ENCODE measurements at regions not wholly inside any gene's neighbourhood (a gene's known extent, or its start where the extent isn't known, plus 50 kb on each side); places are given as distances from the start of the nearest gene placed in this dataset.
A peak's percentile ranks its signal among the peaks of the same experiment; 100 is the strongest.
"Not testable (repeated sequence)": the region's sequence is repeated elsewhere in the genome, so short reads cannot be mapped to it uniquely, and the experiment has no call there.

DNA sequence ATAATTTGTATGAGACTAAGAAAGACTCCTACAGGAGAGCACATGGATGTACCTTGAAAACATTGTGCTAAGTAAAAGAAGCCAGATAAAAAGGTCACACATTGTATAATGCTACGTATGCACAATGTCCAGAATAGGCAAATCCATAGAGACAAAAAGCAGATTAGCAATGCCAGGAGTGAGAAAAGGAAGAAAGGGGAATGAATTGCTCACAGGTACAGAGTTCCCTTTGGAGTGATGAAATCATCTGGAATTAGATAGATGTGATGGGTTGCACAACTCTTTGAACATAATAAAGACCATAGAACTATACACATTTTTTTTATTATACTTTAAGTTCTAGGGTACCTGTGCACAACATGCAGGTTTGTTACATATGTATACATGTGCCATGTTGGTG is 1218.9 kb upstream of the TMEM132C start:
- no peak for DNase-seq

DNA sequence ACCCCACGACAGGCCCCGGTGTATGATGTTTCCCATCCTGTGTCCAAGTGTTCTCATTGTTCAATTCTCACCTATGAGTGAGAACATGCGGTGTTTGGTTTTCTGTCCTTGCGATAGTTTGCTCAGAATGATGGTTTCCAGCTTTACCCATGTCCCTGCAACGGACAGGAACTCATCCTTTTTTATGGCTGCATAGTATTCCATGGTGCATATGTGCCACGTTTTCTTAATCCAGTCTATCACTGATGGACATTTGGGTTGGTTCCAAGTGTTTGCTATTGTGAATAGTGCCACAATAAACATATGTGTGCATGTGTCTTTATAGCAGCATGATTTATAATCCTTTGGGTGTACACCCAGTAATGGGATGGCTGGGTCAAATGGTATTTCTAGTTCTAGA is 1218.4 kb upstream of the TMEM132C start:
- not testable (repeated sequence) for DNase-seq

DNA sequence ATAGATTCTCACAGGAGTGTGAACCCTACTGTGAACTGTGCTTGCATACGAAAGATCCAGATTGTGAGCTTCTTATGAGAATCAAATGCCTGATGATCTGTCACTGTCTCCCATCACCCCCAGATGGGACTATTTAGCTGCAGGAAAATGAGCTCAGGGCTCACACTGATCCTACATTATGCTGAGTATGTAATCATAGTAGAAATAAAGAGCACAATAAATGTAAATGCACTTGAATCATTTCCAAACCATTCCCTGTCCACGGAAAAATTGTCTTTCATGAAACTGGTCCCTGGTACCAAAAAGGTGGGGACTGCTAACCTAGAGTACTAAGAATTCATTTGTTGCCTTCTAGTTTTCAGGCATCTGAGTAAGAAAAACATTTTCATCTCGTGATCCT is 1215.8 kb upstream of the TMEM132C start:
- DNase-seq: no peak

DNA sequence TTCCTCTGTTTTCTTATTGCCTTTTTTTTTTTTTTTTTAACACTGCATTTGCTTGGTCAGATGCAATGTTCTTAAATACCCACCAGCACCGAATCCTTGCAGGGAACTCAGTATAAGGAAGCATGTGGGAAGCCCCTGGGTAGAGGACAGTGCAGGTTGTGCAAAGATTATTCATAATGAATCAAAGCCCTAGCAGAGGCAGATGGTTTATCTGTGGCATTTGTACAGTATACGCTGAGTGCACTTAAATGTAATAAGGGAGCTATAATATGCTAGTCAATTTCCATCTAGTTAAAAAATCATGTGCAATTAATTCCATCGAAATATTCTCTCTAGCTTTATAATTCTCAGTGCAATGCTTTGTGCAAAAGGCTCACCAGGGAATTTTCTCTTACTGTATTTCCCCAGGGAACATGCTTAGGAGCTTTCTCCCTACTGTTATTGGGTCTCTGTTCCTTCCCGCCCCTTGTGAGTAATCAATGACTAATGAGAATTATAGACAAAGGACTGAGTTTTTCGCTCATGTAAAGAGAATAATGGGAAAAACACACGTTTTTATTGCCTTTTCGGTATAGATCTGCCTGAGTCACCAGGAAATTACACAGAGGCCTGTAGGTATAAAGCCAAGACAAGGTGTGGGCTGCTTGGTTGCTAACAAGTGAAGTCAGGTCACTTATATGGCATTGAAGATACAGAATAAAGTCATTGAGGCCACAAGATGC is 1214.3 kb upstream of the TMEM132C start:
- no peak for DNase-seq

DNA sequence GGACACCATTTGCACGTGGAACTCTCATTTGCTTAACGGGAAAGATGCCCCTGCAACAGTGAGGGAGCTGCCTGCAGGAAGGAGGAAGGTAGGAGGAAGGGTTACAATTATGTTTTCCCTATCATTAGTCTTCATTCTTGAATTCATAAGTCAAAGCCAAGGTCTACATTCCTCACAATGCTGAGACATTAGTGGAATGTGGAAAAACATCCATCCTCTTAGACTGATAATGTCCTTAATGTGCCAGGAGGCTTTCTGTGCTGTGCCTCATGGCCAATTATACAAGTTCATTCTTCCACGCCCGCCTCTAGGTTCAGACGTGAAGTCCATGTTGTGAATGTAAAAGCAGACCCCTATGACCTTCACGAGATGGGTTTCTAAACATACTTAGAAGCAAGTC is 1212.4 kb upstream of the TMEM132C start:
- no peak for DNase-seq

DNA sequence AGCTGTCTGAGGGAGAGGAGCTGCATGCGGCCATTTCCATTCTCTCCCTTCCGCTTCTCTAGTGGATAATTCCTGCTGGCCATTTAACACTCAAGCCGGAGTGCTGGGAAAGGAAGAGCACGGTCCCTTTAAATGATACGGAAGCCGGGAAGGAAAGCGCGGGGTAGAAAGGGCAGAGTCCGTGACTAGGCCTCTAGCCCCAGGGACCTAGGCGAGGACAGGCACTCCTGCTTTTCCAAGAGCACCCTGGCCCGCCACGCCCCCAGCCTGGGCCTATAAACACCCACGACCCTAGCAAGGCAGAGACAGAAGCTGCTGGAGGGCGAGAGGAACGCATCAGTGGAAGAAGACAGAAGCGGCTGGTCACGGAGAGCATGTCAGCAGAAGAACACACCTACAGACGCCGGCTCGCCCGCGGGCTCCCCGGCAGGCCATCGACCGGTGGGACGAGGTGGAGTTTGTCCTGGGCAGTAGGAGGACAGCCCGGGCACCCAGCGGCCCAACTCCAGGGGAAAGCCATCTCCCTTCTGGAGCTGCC is 1206.6 kb upstream of the TMEM132C start:
- no peak for DNase-seq

DNA sequence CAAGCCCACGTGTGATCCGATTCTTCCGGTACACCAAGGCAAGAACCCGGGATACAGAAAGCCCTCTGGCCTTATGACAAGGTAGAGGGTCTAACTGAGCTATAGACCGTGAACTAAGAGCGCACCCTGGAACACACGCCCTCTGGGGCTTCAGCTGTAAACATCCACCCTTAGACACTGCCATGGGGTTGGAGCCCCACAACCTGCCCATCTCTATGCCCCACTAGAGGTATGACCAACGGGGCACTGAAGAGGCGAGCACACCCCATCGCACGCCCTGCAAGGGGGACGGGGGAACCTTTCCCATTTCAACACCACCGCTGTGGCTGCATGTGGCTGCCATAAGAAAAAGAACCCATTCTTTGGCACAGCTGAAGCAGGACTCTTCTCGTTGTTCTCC is 1206.0 kb upstream of the TMEM132C start:
- no peak for DNase-seq

DNA sequence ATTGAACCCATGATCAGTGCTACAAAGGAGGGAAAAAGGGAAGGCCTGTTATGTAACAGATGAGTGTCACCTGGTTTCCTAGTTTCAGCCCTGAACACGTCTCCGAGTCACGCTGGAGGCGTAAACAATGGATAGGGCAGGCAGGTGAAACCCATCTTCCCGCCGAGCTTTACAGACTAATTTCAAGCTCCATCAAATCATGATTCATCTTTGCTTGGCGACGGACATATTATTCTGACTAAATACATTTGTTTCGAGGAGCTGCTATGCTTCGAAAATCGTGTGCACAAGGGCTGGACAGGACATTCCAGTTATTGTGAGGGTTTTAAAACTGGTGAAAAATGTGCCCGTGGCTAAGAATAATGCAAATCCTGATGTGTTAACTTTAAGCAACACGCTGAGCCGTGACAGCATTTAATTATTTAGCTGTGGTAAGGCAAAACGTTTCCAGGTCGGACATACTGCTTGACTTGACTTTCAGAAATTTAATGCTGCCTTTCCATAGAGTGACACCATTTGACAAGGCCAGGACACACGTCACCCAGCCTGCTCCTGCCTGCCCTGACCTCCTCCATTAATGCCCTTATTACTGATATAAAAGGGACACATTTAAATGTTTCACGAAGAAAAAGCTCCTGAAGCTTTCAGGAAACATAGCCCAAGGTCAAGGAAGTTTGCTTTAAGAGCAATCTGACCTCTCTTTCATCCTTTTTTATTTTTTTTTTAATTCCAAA is 1203.5 kb upstream of the TMEM132C start:
- DNase-seq: no peak

DNA sequence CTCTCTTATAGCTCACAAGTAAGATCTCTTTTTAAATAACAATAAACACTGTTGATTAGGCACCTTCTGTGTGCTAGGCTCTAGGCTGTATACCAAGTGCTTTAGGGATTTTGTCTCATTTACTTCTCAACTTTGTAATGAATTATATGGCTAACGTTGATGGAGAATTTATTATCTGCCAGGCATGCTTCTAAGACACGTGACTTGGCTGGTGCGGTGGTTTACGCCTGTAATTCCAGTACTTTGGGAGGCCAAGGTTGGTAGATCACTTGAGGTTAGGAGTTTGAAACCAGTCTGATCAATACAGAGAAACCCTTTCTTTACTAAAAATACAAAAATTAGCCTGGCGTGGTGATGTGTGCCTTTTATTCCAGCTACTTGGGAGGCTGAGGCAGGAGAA is 1202.8 kb upstream of the TMEM132C start:
- no peak for DNase-seq

DNA sequence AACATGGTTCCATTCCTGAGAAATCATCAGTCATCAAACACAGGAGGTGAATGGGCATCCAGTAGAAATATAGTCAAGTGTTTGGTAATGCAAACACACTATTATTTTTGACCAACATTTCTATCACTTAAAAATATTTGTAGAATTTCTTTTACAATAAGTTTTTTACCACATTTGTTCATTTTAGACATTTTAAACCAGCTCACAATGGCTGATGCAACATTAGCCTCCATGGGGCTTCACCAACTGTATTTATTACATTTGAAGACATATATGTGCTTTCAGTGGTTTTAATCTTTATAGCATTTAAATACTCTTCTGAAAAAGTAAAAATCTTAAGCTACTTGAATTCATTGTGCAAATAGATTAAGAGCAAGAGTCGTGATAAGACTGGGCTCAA is 1201.4 kb upstream of the TMEM132C start:
- no peak for DNase-seq

DNA sequence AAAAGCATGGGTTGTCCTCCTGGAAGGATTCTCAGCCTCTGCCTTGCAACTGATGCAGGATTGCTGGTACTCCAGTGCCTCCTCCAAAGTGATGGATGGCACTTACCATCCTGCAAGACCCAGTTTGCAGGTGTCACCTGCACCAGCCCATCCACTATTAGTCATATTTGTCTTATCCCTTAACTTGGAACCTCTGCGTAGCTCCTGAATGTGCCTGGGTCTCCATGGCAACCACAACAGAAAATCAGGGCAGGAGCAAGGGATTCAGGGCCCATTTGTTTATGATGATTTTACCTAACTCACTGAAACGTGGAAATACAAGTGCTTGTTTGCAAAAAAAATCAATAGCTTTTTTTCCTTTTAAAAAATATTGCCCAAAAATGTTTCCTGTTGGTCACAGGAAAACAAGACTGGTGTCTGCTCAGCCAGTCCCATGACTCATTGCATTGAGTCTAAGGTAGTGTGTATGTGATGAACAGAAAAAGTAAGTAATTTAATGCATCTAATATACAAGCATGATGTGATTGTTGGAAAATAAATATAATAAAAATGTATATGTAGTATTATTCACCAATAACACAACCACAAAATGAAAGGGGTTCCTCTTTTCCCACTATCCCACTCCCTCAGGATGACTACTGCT is 1196.3 kb upstream of the TMEM132C start:
- peak in 11 of 56 donors; percentile 1 to 30 (median 6) for DNase-seq

DNA sequence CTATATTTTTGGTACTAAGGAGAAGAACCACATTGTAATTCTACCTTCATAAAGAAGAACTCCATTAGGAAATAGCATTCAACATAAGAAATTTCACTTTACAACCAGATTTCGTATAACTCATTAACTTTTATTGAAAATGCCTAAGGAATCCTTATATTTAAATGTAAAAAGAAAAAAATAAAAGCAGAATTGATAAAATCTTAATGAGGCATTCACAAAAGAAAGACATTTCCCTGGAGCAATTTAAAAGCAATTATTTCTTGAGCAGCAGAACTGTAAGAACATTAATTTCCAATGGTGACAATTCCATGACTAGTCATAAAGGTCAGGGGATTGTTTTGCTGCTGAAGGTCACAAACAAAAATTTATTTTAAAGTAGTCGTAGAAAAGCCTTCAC is 1192.8 kb upstream of the TMEM132C start:
- DNase-seq: no peak

DNA sequence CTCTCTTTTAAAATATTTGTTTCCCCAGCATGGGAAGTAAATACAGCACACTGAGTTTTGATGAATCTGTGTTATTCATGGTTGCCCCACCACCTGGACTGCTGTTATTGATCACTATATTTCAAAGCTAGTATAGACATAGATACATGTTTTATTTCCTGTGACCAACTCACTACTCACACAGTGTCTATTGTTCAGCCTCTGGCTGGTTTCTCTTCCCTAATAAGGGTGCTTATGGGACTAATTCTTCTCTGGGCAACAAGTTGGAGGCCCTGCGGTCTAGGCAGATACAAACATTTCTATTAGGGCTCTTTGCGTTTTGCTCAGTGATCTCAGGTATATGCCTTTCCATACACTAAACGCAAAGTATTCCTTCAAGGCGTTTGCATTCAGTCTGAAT is 1191.0 kb upstream of the TMEM132C start:
- no peak for DNase-seq

DNA sequence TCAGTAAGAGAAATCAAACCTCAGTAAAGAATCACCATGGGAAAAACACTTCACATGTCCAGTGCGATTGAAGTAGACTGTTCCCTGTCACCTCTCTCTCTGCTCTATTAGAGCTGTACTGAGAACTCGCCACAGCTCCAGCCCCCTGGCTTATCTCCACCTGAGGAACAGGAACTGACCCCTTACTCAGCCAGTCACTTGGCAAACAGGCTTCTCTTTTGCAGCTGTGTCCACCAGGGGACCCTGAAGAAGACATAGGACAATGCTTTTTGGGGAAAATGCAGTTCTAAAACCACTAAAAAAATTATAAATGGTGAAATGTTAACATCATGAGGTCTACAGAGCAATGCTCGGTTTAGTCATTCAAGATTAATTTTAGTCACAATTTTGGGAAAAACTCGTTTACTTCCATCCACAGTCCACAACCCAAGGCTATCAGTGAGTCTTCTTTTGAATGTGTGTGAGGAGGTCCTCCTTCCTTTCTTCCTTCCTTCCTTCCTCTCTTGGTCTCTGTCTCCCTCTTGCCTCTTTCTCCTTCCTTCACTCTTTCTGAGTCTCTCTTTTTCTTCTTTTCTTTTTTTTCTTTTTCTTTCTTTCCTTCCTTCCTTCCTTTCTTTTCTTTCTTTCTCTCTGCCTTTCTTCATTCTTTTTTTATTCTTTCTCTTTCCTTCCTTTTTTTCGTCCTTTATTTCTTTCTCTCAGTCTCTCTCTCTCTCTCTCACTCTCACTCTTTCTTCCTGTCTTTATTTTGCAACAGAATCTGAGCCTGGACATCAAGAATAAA is 1189.5 kb upstream of the TMEM132C start:
- DNase-seq: no peak

DNA sequence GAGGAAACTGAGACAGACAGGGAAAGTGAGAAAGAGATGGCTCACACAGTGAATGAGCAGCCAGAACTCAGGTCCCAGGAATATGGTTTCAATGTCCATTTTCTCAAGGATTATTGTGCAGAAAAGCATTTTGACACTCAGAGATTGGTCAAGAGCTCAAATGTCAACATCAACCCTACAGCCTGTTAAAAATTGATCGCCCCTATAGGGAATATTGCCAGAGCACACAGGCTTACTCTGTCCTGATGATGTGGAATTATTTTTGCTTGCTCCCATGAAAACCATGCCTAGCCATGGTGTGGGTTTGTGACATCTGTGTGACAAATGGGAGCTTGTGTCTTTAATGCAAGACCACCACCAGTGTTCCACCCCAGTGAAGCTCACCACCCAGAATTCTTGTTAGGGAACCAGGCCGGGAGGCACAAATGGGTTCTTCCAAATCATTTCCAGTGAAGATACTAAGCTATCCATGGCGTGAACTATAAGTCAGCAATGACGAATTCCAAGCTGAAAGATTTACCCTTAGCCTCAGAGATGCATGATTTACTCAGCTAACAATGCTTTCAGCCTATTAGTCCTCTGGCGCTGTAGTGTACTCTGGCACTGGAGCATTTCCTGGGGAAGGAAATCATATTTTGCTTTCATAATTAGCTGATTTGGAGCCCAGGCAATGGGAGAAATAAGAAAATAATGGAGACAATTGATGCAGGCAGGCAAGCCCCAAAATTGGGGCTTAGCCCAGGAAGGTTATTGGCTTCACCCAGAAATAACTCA is 1188.2 kb upstream of the TMEM132C start:
- no peak for DNase-seq

DNA sequence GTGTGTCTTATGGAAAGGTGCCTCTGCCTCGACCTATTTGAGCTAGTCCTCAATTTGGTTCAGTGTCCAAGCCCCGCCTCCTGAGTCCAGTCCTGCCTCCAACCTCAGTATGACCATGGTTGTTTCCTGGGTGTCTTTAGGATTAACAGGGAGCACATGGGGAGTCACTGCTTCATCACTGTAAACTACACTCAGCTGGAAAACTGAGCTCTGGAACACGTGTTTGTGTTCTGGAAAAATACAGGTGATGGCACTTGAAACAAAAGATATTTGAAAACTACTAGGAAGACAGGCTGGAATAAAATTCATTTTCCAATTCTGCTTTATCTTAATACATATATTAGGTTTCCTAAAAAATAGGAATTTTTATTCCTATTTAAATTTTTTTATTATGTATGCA is 1187.3 kb upstream of the TMEM132C start:
- no peak for DNase-seq

DNA sequence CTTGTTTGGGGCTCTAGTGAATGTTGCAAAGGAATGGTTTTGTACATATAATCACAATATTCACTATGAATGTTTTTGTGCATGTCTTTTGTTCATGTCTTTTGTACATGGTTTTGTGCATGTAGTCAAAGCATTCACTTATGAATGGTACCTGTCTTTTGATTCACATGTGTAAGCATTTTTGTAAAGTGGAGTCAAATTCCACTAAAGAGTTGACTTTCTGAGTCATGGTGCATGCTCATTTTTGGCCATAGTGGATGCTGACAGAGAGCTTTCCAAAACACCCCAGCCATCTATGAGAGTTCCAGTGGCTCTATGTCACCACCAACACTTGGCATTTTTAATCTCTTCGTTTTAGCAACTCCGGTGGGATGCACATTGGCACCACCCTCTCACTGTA is 1185.9 kb upstream of the TMEM132C start:
- no peak for DNase-seq

DNA sequence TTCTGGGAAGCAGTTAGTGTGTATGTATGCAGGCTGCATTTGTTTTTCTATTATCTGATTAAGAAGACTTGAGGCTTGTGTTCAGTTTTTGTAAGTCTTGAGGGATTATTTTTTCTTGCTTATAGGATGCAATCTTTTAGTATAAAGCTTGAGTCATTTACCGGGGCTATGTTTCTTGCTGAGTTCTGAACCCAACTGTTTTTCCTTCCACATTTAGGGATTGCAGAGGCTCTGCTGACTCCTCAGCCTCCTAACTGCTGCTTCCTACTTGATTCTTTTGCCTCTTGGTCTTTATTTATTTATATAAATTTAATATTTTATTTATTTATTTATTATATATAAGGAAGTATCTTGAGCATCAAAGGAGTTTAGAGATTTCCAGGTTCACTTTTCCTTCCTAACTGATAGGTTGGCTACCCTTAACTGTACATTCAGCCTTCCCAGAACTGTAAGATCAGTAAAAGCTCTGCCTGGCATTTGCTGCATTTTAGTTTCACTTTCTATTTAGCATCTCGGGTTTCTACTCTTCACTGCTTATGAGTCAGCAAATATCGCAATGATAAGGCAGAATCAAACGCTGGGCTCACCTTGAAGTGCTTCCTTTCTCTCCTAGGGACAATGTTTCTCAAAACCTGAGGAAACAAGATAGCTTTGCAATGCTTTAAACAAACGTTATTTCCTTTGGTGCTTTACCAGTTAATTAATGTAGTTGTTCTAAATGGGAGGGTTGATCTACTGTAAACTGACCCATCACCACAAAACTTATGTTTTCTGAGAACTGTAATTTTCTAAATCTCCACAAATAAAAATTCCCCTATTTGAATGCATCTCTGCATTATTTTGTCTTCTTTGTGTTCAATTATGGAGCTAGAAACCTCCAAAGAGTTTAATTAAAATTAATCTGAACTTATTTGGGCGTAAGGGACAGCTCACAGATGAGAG is 1183.7 kb upstream of the TMEM132C start:
- DNase-seq: no peak

DNA sequence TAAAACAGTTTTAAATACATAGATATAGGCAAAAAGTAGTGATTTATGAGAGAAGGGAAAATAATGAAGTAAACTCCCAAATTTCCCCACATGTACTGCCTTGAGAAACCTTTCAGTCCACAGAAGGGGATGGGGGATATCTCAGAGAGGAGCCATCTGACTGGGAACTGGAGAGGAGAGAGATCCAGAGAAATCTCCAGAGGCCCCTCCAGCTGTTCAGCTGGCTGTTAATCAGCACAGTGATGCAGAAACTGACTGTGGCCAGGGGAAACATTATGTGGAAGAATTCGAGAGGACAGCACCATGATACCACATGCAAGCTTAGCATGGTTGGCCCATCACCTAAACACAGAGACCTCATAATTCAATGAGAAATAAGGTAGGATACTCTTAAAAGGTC is 1165.9 kb upstream of the TMEM132C start:
- DNase-seq: no peak

DNA sequence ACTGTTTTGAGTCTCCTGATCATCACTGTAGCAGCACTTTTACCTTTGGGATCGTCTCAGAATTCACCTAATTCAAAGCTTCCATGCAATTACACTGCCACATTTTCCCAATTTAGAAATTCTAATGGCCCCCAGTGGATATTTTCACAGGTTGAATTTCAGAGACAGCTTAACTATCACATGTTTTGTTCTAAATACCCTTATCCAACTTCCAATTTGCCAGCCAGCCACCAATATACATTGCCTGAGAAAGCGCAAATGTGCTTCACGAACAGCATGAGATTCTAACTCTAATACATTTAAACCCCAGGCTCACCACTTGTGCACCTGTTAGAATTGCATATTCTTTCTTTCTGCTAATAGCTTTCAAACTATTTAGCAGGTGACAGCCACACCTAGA is 1160.9 kb upstream of the TMEM132C start:
- no peak for DNase-seq
